Activated B cell treated with CpG ODN at 0.5 μM for 24 hours (primary cell): ENCODE measurements at regions not wholly inside any gene's neighbourhood (a gene's known extent, or its start where the extent isn't known, plus 50 kb on each side); places are given as distances from the start of the nearest gene placed in this dataset.

Experiments
- ATAC-seq: fragments of 200-7000 bp; cut with Tn5 transposase; one replicate; pipeline ENCODE4 v1.10.0; 2021; ENCODE audit warnings: low read depth, mild to moderate bottlenecking, moderate library complexity
- CTCF ChIA-PET: fragments of 350-600 bp; sonication (Branson Sonifier 250); formaldehyde crosslinking; loops from one replicate; lab custom pipeline; 2021; ENCODE audit warnings: antibody characterized with exemption; lab: Charles Lee
- POLR2A ChIA-PET: fragments of 350-600 bp; sonication (Branson Sonifier 250); formaldehyde crosslinking; loops from one replicate; lab custom pipeline; 2021; ENCODE audit warnings: antibody characterized with exemption; lab: Charles Lee
- DNase-seq: peaks from one replicate; pipeline ENCODE4 v3.0.0; 2022
- H3K27ac Mint-ChIP-seq: one replicate; pipeline ENCODE4 v1.8.0; 2020; ENCODE audit warnings: mixed read lengths
- H3K27me3 Mint-ChIP-seq: one replicate; pipeline ENCODE4 v1.8.0; 2021; ENCODE audit warnings: mixed read lengths
- H3K36me3 Mint-ChIP-seq: one replicate; pipeline ENCODE4 v1.8.0; 2021; ENCODE audit warnings: low read depth, mixed read lengths
- H3K4me1 Mint-ChIP-seq: one replicate; pipeline ENCODE4 v1.8.0; 2021; ENCODE audit warnings: mixed read lengths
- H3K4me3 Mint-ChIP-seq: one replicate; pipeline ENCODE4 v1.8.0; 2020; ENCODE audit warnings: mild to moderate bottlenecking, mixed read lengths
- H3K9me3 Mint-ChIP-seq: one replicate; pipeline ENCODE4 v1.8.0; 2020; ENCODE audit warnings: mixed read lengths
- intact Hi-C: fragments of 100-400 bp; cut with micrococcal nuclease; formaldehyde crosslinking; loops from one replicate; pipeline ENCODE4 v1.15.1; 2024
- TF ChIP-seq, protein P1 (sequence below): fragments of 200-600 bp; IDR thresholded peaks from one replicate; pipeline ENCODE4 v1.8.0; 2022; ENCODE audit warnings: antibody characterized with exemption, mild to moderate bottlenecking

DNA sequence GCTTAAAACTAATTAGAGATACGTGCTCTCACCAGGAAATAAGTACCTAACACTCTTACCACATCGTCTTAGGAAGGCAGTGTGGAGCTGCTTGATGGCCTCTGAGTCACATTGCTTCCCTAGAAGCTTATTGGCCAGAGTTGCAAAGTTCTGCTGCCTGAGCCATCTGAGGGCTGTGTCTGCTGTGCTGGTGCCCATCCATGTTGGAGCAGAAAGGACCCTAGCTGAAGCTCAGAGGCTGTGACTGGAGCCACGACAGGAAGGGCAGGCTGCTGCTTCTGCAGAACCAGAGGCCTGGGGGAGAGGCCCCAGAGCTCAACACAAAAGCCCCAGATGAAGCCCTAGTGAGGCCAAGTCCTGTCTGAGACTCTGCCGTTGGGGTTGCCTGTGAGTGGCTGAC lies 64.8 kb upstream of the IGFBP3 start:
- Mint-ChIP-seq H3K27ac (no peak overlapping the region), H3K9me3 (peaks cover 2% of the 10 kb centered on the region), H3K4me3 (no peak overlapping the region), H3K27me3 (peaks cover 2% of the 10 kb centered on the region), H3K4me1 (no peaks in the 10 kb centered on the region), H3K36me3 (no peaks in the 10 kb centered on the region)
- intact Hi-C loops, result no loop called here
- ChIA-PET CTCF (no interaction called here), POLR2A (no interaction called here)
- DNase-seq, result no peak
- TF ChIP-seq, protein P1, sequence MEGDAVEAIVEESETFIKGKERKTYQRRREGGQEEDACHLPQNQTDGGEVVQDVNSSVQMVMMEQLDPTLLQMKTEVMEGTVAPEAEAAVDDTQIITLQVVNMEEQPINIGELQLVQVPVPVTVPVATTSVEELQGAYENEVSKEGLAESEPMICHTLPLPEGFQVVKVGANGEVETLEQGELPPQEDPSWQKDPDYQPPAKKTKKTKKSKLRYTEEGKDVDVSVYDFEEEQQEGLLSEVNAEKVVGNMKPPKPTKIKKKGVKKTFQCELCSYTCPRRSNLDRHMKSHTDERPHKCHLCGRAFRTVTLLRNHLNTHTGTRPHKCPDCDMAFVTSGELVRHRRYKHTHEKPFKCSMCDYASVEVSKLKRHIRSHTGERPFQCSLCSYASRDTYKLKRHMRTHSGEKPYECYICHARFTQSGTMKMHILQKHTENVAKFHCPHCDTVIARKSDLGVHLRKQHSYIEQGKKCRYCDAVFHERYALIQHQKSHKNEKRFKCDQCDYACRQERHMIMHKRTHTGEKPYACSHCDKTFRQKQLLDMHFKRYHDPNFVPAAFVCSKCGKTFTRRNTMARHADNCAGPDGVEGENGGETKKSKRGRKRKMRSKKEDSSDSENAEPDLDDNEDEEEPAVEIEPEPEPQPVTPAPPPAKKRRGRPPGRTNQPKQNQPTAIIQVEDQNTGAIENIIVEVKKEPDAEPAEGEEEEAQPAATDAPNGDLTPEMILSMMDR, result no peak
- ATAC-seq, result no peak

DNA sequence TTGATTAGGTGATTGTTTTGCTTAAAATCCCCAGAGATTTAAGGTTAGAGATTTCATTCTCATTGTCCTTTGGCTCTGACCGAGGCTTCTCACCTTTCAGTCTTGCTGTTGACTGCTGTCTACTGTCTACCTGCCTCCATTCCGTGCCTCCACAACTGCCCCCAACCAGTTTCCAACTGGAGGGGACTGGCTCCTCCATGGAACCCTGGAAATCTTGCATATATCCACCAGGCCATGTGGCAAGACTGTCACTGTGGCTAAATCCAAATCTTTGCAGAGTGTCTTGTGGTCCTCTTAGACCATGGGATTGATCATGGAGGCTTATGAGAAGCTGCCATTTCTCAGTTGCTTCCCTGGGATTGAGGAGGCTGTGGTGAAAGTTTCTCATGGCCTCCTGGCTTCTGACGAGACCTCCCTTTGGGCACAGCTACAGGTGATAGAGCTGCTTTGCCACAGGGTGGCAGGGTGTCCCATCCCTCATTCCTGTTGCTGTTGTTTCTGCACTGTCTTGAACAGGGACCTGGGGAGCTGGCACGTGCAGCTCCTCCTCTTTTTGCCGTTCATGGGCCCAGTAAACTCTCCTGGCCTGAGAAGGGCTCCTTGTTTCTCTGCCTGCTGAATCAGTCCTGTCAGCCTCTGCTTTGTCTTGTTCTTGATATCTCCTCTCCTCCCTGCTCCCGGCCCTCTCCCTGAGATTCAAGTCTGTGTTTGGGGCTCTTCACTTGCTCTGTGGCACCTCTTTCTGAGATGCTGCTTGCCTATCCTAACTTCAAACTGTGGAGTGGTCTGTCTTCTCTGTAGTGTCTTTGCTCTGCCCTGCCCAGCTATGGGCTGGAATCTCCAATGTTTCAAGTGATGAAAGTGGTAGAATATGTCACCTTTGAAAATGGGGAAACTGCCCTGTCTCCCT lies 63.6 kb upstream of the IGFBP3 start:
- Mint-ChIP-seq H3K9me3 (peaks cover 2% of the 10 kb centered on the region), H3K4me1 (no peaks in the 10 kb centered on the region), H3K4me3 (no peak overlapping the region), H3K27me3 (peaks cover 2% of the 10 kb centered on the region), H3K27ac (no peak overlapping the region), H3K36me3 (no peaks in the 10 kb centered on the region)
- intact Hi-C loops, result no loop called here
- ATAC-seq (no peak), DNase-seq (no peak)
- CTCF ChIA-PET, result no interaction called here
- POLR2A ChIA-PET, result no interaction called here
- TF ChIP-seq, protein P1, result no peak

DNA sequence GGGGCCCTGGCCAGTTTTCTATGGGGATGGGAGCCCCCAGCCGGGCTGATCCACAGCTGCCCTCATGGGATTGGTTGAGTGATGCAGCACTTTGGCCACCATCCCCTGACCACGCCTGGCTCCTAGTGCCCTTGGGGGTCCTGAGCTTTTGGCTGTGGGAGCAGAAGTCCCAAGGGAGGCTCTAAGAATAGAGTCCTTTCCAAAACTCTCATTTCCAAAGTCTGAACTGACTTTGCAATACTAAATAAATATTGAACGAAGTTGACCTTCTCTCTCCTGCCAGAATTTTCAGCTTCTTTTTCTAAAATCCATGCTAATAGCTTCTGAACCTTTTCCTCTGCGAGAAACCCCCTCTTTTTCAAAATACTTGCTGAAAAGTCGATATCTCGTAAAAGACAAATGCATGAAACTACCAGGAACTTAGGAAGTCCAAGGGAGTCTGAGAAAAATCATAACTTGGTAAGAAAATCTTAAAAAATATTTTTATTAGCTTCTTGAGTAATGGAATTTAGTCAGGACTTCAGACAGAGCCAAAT lies 62.7 kb upstream of the IGFBP3 start:
- no peak overlapping the region for H3K27ac Mint-ChIP-seq
- peaks cover 2% of the 10 kb centered on the region for H3K9me3 Mint-ChIP-seq
- H3K4me3 Mint-ChIP-seq, result no peak overlapping the region
- intact Hi-C loops, result no loop called here
- ATAC-seq, result no peak
- DNase-seq, result no peak
- ChIA-PET CTCF (interaction anchor here (0.7 kb wide), 1 partner anchor 10 kb away, joined by 3 read pairs; no protein-coding TSS in a partner anchor), POLR2A (no interaction called here)
- TF ChIP-seq, protein P1, result no peak
- H3K27me3 Mint-ChIP-seq, result peaks cover 2% of the 10 kb centered on the region
- H3K36me3 Mint-ChIP-seq, result no peaks in the 10 kb centered on the region
- no peaks in the 10 kb centered on the region for H3K4me1 Mint-ChIP-seq

DNA sequence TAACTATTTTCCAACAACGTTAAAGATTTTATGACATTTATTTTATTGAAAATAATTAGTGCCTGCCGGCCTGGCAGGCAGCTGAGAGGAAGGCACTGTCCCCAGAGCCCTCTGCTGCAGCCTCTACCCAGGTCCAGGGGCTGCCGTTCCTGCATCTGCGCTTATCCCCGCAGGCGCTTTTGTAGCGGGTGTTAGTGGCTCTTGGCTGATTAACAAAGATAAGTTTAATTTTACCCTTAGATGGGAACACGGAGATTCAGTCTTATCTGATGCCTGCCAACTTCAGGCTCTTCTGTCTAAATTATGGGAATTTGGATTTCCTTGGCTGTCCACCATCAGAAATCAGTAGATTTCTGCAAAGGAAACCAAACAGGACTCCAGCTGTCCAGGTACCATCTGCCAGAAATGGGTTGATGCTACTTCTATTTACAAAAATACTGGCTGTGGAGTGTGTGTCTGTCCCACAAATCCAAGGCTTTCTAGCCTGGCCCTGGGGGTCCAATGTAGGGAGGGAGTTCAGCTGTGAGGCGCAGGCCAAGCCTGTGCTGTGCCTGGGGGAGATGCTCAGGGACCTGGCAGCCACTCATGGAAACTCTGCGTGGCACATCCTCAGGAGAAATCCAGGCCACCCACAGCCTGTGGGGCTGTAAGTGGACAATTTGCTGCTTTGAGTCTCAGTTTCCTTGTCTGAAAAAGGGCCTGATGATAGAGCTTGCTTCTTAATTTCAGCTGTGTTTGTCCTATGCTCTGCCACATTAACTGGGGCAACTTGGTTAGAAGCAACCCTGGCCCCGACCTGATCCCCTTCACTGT lies 62.0 kb upstream of the IGFBP3 start:
- H3K4me3 Mint-ChIP-seq, result no peak overlapping the region
- intact Hi-C loops, result no loop called here
- ATAC-seq (no peak), DNase-seq (no peak)
- POLR2A ChIA-PET, result no interaction called here
- H3K9me3 Mint-ChIP-seq, result peaks cover 2% of the 10 kb centered on the region
- peaks cover 2% of the 10 kb centered on the region for H3K27me3 Mint-ChIP-seq
- CTCF ChIA-PET, result interaction anchor here (0.7 kb wide), 1 partner anchor 10 kb away, joined by 3 read pairs; no protein-coding TSS in a partner anchor
- TF ChIP-seq, protein P1, result no peak
- no peaks in the 10 kb centered on the region for H3K36me3 Mint-ChIP-seq
- no peak overlapping the region for H3K27ac Mint-ChIP-seq
- H3K4me1 Mint-ChIP-seq, result no peaks in the 10 kb centered on the region

DNA sequence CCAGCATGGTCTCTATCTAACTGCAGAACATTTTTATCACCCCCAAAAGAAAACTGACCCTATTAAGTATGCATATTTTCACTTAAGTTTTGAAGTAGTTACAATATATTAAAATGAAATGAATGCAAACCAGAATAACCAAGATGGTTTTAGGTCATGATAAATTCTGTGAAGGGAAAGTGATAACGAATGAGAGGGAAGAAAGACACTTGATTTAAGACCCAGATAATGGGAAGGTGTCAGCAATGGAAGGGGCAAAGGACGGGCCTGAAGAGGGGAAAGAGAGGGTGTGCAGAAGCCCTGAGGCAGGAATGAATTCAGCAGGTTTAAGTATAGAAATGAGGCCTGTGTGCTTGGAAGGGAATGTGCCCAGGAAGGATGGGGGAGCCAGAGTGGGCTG lies 61.1 kb upstream of the IGFBP3 start:
- ChIA-PET CTCF (no interaction called here), POLR2A (no interaction called here)
- no peak for DNase-seq
- no peaks in the 10 kb centered on the region for H3K4me1 Mint-ChIP-seq
- no peak overlapping the region for H3K4me3 Mint-ChIP-seq
- no peak for ATAC-seq
- H3K27me3 Mint-ChIP-seq, result peaks cover 2% of the 10 kb centered on the region
- no peaks in the 10 kb centered on the region for H3K36me3 Mint-ChIP-seq
- intact Hi-C loops, result no loop called here
- H3K9me3 Mint-ChIP-seq, result peaks cover 2% of the 10 kb centered on the region
- TF ChIP-seq, protein P1, result no peak
- no peak overlapping the region for H3K27ac Mint-ChIP-seq
